HG02763 (cell line): ENCODE measurements at regions not wholly inside any gene's neighbourhood (a gene's known extent, or its start where the extent isn't known, plus 50 kb on each side); places are given as distances from the start of the nearest gene placed in this dataset.
A peak's percentile ranks its signal among the peaks of the same experiment; 100 is the strongest.

Experiments used
- ATAC-seq: cut with Tn5 transposase; IDR thresholded peaks from one replicate; pipeline ENCODE4 v1.9.1; 2021; ENCODE audit warnings: mild to moderate bottlenecking, moderate library complexity; ENCODE audit not compliant: unreplicated experiment

- ATAC-seq = no peak
These were observed 427.2 kb downstream of the EPHA4 start for GRCh38 chr2:221144909-221145308.

DNA sequence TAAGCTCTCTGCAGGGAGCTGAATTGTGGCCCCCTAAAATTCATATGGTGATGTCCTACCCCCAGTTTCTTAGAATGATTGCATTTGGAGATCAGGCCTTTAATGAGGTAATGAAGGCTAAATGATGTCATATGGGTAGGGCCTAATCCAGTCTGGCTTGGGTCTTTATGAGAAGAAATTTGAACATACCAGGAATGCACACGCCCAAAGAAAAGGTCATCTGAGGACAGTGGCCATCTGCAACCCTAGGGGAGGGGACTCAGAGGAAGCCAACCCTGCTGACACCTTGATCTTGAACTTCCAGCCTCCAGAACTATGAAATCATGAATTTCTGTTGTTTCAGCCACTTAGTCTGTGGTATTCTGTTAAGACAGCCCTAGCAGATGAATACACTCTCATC, 426.7 kb downstream of the EPHA4 start:
- no peak for ATAC-seq

DNA sequence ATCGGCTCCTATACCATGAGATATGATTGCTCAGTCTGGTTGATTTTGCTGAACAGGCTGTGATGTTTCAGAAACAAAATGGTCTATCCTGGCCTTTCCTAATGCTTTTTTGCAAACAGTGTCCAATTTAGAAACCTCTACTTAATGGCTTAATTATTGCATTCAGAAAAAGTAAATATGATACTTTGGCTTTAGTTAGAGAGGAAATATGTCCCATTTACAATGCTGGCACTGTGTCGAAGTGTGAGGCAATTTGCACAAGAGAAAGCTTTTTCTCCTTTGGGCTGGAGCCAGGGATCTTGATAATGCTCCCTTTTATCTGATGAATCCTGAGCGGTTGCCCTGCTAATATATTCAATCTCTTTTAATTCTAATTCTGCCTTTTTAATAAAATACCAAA, 418.9 kb downstream of the EPHA4 start:
- no peak for ATAC-seq

DNA sequence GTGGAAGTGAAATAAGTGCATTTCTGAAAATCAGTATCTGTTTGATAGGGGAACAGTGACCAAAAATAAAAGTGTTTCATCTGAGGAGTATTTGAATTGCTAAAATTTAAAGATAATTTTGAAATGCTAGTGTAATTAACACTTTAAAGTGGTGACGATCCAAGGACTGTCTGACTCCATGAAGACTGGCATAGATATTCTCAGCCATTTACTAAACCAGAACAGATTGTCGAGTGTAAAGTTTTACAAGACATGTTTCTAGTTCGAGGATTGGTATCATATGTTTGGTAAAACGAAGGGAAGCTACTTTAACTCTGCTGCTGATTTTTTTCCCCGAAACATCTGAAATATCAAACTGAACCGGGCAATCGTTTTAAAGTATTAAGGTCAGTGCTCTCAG, 417.9 kb downstream of the EPHA4 start:
- no peak for ATAC-seq

- ATAC-seq = no peak
These were observed 415.9 kb downstream of the EPHA4 start for GRCh38 chr2:221156062-221156734.

- ATAC-seq = no peak
These were observed 410.9 kb downstream of the EPHA4 start for GRCh38 chr2:221161186-221161585.

DNA sequence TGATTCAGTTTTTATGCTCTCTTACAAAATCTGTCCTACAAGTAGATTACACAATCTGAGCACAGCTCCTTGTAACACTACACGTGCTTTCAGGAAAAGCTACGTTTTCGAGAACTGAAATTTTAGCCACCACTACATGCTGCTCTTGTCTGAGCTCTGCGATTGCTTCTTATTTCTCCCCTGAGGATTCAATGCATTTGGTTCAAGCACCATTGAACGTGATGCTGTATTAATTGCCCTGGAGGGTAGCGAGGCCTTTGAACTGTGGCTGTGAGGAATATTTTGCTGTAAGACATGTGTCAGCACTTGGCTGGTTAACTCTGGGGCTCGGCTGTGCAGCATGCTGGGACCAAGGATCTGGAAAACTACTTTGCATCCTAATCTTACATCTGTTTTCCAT, 405.8 kb downstream of the EPHA4 start:
- no peak for ATAC-seq

DNA sequence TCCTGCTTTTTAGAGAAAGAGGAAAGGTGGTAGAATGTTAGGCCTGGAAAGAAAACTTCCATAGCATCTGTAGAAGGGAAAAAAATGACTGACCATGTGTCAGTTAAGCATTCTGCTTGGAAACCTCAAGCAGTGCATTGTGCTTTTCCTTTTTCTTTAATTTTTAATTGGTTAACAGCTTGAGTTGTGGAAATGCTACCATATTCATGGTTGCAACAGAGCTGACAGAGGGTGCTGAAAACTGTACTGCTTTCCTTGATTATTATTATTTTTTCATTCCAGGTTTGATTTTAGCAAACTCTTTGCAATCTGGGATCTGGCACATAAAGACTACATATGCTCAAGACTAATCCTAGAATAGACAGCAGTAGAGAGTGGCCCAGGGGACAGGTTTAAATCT, 404.5 kb downstream of the EPHA4 start:
- ATAC-seq = no peak

- no peak for ATAC-seq
These were observed 402.4 kb downstream of the EPHA4 start for GRCh38 chr2:221169724-221170123.

GRCh38 chr2:221170548-221170947, 401.6 kb downstream of the EPHA4 start:
- no peak for ATAC-seq

GRCh38 chr2:221176667-221177066, 395.4 kb downstream of the EPHA4 start:
- ATAC-seq = no peak

- no peak for ATAC-seq
These were observed 394.0 kb downstream of the EPHA4 start for GRCh38 chr2:221178139-221178538.

GRCh38 chr2:221186873-221187272, 385.2 kb downstream of the EPHA4 start:
- no peak for ATAC-seq

GRCh38 chr2:221189431-221190067, 382.6 kb downstream of the EPHA4 start:
- ATAC-seq = no peak

- ATAC-seq = no peak
These were observed 376.3 kb downstream of the EPHA4 start for GRCh38 chr2:221195829-221196228.

GRCh38 chr2:221197225-221197856, 374.8 kb downstream of the EPHA4 start:
- ATAC-seq = no peak

GRCh38 chr2:221198309-221198708, 373.8 kb downstream of the EPHA4 start:
- no peak for ATAC-seq

- no peak for ATAC-seq
These were observed 371.8 kb downstream of the EPHA4 start for GRCh38 chr2:221200184-221200839.

DNA sequence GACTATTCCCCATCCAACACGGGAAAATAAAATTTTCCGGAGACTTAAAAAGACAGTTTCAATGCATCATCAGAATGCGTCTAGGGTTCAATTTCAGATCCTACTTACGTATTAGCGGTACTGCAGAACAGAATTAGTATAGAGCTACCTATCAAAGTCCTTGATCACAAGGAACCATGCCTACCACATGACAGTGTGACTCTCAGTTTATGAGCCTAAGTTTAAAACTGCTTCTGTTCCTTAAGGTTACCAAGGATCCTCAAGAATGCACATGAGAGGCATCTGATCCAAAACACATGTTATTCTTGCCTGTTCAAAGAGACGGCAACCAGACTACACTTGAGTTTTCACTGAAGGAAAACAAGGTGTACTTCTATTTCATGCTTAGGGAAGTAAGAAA, 369.7 kb downstream of the EPHA4 start:
- ATAC-seq = no peak

GRCh38 chr2:221203125-221203524, 369.0 kb downstream of the EPHA4 start:
- peak; percentile 84 for ATAC-seq

DNA sequence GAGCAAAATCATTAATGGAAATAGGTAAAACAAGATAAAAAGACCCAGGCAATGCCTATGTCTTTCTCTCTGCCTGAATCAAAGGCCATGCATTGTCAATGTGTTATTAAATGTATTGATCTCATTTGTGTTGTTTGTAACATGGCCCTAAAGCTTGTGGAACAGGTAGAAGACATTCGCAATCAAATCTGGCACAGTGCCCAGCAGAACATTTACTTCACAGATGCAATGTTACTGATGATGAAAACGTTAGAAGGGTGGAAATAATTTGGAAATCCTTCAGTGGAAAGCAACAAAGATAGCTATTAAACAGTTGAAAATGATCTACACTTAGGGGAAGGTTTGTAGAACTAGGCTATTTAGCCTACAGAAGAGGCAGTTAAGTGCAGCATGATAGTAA, 368.2 kb downstream of the EPHA4 start:
- ATAC-seq = no peak

GRCh38 chr2:221204699-221205098, 367.4 kb downstream of the EPHA4 start:
- no peak for ATAC-seq
